SHP77 treated with DMSO at 0.1 percent for 48 hours (cell line): ENCODE measurements at regions not wholly inside any gene's neighbourhood (a gene's known extent, or its start where the extent isn't known, plus 50 kb on each side); places are given as distances from the start of the nearest gene placed in this dataset.
A peak's percentile ranks its signal among the peaks of the same experiment; 100 is the strongest.

ENCODE experiments used
- DNase-seq: peaks from one replicate; lab custom pipeline; 2025; lab: John Stamatoyannopoulos, UW

- DNase-seq, result no peak
Observed at GRCh38 chr16:7093511-7093910, 239.1 kb upstream of the RBFOX1 start.

DNA sequence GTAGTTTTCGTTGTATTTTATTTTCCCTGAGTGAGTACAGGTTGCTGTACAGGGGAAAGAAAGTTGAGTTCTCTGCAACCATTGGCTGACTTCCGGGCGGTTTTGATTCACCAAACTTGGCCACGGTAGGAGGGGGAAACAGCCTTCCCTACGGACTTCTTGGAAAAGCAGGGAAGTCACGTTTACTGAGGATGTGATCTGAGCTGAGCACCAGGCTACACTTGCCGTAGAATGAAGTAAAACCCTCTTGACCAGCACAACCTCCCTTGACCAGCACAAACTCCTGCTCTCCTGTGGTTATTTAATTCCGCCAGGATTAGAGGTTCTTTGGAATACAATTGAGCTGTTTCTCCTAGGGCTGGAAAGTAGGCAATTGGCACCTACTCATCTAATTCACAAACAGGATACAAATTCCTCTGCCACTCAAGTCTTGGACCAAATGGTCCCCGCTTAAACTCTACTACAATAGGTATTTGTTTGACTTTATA is 242.0 kb upstream of the RBFOX1 start:
- no peak for DNase-seq

DNA sequence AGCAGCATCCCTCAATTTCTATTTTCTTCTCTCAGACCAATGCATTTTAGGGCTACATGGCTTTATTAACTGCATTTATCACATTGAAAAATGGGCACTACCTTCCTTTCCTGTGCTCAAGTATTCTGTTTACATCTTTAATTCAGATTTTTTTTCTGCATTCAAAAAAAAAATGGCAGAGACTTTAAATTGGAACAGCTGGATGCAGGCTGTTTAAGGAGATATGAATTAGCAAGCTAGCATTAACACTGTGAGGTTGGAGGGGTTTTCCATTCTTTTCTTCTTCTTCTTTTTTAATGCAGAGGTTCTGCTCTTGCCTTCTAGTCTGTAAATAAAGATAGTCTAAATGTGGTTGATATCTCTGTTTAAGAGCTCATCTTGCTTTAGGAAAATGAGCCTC is 242.9 kb upstream of the RBFOX1 start:
- DNase-seq, result no peak

DNA sequence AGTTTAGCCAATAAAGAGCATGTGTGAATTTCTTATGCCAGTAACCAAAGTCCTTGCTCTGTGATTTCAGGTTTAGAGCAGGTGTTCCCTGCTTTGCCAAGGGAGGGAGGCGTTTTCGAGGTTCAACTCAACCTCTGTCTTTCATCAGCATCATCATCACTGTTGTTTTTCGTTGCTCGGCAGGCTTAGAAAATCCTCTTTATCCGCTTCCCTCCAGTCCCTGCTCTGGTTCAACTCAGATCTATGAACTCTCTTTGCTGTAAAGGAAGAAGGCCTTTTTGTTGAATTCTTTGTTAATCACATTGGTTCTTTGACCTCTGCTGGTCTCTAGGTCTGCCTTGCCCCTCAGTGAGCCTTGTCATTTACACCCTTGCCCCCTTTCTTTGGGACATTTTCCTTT is 243.9 kb upstream of the RBFOX1 start:
- no peak for DNase-seq

GRCh38 chr16:7086822-7087616 is 245.6 kb upstream of the RBFOX1 start:
- DNase-seq, result no peak

- DNase-seq, result no peak
Observed at GRCh38 chr16:7085776-7086175, 246.9 kb upstream of the RBFOX1 start.

- no peak for DNase-seq
Observed at GRCh38 chr16:7083096-7083495, 249.5 kb upstream of the RBFOX1 start.

DNA sequence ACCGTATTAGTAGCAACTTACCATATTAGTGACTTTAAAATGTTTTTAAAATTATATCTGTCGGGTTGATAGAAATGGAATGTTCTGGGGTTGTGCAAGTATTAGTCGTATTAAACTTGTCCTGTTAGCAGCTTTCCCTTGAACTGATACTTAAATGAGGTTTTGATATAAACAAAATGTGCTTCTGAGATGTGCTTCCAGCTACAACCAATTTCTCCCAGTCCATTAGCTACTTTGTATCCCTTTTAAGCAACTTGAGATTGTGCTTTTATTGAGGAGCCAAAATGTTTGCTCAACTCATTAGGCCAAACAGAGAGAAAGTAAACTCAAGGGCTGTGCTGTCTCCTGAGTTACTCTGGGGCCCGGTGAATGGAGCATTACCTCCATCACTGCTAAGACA is 255.0 kb upstream of the RBFOX1 start:
- no peak for DNase-seq

- no peak for DNase-seq
Observed at GRCh38 chr16:7074715-7075114, 257.9 kb upstream of the RBFOX1 start.

- DNase-seq, result no peak
Observed at GRCh38 chr16:7057458-7057857, 275.2 kb upstream of the RBFOX1 start.

DNA sequence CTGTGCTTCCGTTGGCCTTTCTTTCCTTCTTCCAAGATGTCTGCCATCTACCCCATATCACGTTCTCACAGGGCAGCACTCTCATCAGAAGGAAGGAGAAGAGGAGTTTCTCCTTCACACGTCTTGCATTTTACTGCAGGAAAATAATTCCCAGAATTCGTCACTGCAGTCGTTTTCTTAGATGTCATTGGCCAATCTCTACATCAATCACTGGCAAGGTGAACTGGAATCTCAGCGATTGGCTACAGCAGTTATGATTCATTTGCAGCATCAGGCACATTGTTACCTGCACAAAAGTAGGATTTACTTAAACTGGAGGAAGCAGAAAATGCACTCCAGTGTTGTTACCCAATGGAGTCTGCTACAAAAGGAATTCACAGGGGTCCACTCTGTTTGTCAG is 277.2 kb upstream of the RBFOX1 start:
- DNase-seq, result no peak

GRCh38 chr16:7051591-7052349 is 280.9 kb upstream of the RBFOX1 start:
- no peak for DNase-seq

DNA sequence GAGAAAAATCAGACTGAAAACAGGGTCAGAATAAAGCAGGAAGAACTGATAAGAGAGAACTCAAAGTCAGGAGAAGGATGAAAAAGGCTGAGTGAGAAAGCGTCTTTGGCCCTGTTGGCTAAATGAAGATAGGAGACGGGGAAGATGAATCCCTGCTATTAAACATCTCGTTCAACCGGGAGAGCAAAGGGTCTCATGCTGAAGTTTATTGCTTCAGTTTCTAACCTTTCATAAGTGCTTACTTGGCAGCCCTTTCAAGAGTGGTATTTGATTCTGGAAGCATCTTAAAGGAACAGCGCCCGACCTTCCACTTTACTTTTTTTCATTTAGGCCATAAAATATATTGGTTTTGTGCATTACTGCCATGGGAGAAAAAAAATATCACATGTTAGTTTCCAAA is 288.3 kb upstream of the RBFOX1 start:
- DNase-seq, result no peak

- no peak for DNase-seq
Observed at GRCh38 chr16:7038475-7038874, 294.2 kb upstream of the RBFOX1 start.

GRCh38 chr16:7037495-7037894 is 295.1 kb upstream of the RBFOX1 start:
- no peak for DNase-seq

DNA sequence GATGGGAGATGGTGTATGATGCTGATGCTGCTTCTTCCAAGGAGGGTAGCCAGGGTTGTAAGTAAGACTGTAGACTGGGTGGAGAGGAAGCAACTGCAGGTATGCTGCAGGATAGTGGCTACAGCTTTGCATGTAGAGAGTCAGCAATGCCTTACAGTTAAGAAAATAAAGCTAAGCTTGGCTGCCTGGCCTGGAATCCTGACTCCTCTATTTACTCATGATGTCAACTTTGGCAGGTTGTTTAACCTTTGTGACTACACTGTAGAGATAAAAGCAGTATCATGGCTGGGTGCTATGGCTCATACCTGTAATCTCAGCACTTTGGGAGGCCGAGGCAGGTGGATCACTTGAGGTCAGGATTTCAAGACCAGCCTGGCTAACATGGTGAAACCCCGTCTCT is 301.6 kb upstream of the RBFOX1 start:
- DNase-seq, result no peak

- DNase-seq, result no peak
Observed at GRCh38 chr16:7027401-7027800, 305.2 kb upstream of the RBFOX1 start.

GRCh38 chr16:7026639-7027038 is 306.0 kb upstream of the RBFOX1 start:
- DNase-seq, result no peak

DNA sequence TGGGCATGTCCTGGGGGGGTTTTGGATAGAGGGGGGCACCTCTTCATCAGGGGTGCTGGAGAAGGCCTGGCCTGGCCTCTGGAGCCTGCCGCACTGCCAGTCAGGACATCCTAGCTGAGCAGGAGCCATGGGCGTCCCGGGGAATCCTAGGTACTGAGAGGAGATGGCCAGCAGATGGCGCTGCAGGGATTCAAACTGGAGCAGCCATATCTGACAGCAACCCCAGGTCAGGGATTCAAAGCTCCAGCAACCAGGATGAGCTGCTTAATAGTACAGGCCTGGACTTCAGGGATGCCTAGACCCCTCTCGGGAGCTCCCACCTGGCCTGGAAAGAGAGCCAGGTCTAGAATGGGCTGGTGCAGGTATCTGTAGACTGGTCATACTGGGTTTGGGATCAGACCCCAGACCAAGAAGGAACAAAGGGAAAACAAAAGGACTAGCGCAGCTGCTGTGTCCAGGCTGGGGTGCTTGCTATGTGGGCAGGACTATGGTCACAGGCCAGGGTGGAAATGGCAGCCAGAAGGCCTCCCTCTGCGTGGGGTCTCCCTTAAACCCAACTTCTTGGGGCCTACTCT is 306.9 kb upstream of the RBFOX1 start:
- peak; percentile 30 for DNase-seq

GRCh38 chr16:7021653-7022275 is 310.9 kb upstream of the RBFOX1 start:
- DNase-seq, result no peak

DNA sequence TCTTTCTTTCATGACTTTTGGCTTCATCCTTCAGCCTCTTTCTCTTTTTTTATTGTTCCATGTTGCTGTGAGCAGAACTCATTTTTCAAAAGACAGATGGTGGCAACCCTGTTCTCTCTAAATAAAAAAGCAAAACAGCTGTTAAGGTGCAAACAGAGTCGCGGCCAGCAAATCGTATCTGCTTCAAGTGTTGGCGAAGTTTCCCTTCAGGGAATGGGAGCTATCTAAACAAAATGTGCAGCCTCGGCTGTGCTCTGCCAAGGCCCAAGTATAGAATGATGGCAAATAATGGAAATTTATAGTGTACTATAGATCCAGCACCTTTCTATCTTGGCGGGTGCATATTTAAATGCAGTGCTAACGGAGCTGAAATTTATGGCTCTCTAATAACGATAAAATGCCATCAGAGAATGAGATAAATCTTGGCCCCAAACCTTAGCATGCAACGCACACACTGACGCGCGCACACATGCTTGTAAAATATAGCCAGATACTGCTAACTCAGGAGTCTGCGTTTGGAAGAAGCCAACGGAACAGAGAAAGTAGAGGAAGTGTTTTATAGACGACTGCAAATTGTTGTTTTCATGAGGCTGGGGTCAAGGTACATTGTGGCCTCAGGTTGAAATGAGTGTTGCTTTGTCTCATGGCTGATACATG is 315.5 kb upstream of the RBFOX1 start:
- no peak for DNase-seq

DNA sequence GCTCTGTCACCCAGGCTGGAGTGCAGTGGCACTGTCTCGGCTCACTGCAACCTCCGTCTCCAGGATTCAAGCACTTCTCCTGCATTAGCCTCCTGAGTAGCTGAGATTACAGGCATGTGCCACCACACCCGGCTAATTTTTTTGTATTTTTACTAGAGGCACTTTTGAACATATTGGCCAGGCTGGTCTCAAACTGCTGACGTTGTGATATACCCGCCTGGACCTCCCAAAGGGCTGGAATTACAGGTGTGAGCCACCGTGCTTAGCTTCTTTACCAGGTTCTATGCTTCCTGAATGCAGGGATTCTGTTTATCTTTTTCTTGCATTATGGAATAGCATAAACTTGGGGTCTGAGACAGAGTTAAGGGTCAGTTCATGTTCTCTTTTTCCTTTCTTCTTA is 317.9 kb upstream of the RBFOX1 start:
- DNase-seq, result no peak
